Esophagus muscularis mucosa (tissue), 4 donors: ENCODE measurements at regions not wholly inside any gene's neighbourhood (a gene's known extent, or its start where the extent isn't known, plus 50 kb on each side); places are given as distances from the start of the nearest gene placed in this dataset.
"Not testable (repeated sequence)": the region's sequence is repeated elsewhere in the genome, so short reads cannot be mapped to it uniquely, and the experiment has no call there.

ENCODE experiments used
- DNase-seq: peaks from one replicate; pipeline ENCODE4 v3.0.0-alpha.2; 2017; ENCODE audit errors: extremely low spot score
- H3K27ac ChIP-seq, 4 donors: fragments of 200-600 bp; sonication (generic); replicated peaks in 1 of 4; 1 replicate in 3 of 4; 2 replicates in 1 of 4; pipeline ENCODE4 v1.5.1; 2016 to 2019; ENCODE audit warnings: mild to moderate bottlenecking in 1 of 4
- H3K27me3 ChIP-seq, 4 donors: fragments of 200-600 bp; sonication (generic); one replicate each; pipeline versions ENCODE4 v1.5.1 to v1.6.0; 2016 to 2019
- H3K36me3 ChIP-seq, 4 donors: fragments of 200-600 bp; sonication (generic); one replicate each; pipeline ENCODE4 v1.5.1; 2016 to 2019
- H3K4me1 ChIP-seq, 4 donors: fragments of 200-600 bp; sonication (generic); one replicate each; pipeline ENCODE4 v1.5.1; 2016 to 2019
- H3K4me3 ChIP-seq, 4 donors: fragments of 200-600 bp; sonication (generic); 1 replicate in 2 of 4; 2 replicates in 2 of 4; pipeline ENCODE4 v1.5.1; 2016 to 2019; ENCODE audit warnings: mild to moderate bottlenecking in 4 of 4, moderate library complexity in 1 of 4
- H3K9me3 ChIP-seq, 4 donors: fragments of 200-600 bp; sonication (generic); 1 replicate in 3 of 4; 2 replicates in 1 of 4; pipeline ENCODE4 v1.5.1; 2016 to 2019
- EP300 ChIP-seq: sonication (generic); formaldehyde crosslinking; IDR thresholded peaks from one replicate; pipeline ENCODE4 v1.6.1; 2017; ENCODE audit warnings: antibody characterized with exemption
- POLR2A ChIP-seq: fragments of 450-650 bp; IDR thresholded peaks from one replicate; pipeline ENCODE4 v1.6.1; 2017; ENCODE audit warnings: antibody characterized with exemption, moderate library complexity, mild to moderate bottlenecking, low read depth
- POLR2AphosphoS5 ChIP-seq, 2 donors: sonication (generic); formaldehyde crosslinking; IDR thresholded peaks; one replicate each; pipeline ENCODE4 v1.6.1; 2017; ENCODE audit warnings: antibody characterized with exemption in 2 of 2
- WGBS: methylation state at CpG from one replicate; pipeline ENCODE4 v1.1.5; 2018; 5-methylcytosine and 5-hydroxymethylcytosine counted together
- intact Hi-C: fragments of 100-400 bp; cut with DNase I; formaldehyde crosslinking; loops from one replicate; pipeline ENCODE4 v1.15.1; 2023
- TF ChIP-seq, protein P1 (sequence below), 3 experiments: fragments of 200-600 bp in 2 of 3; fragments of 450-650 bp in 1 of 3; sonication (generic) in 2 of 3; IDR thresholded peaks; one replicate each; pipeline ENCODE4 v1.5.1; 2017 to 2019; ENCODE audit warnings: antibody characterized with exemption in 3 of 3, mild to moderate bottlenecking in 2 of 3, moderate library complexity in 1 of 3

DNA sequence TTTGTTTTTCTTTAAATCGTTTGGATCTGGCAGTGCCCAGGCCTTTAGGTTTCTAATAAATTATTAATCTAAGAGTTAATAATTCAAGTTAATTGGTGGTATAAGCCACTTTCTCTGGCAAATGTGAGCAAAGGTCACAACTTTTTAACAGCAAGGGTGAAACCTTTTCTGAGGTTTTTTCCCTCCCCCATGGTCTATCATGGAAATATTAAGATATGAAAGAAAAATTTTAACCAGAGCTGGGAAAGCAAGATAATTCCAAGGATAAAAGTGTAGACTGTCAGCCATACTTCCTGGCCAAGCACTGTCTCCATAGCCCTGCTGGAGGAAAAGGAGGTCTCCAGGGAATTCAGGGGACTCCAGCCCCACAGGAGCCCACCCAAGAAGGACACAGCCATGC is 341.2 kb downstream of the SETD4 start:
- Histone ChIP-seq H3K36me3 (no peaks in the 10 kb centered on the region), H3K27me3 (peaks cover 0 to 3% (median 0%) of the 10 kb centered on the region in 4 donors), H3K4me3 (no peak overlapping the region), H3K9me3 (no peaks in the 10 kb centered on the region), H3K27ac (no peak overlapping the region), H3K4me1 (no peaks in the 10 kb centered on the region)
- TF ChIP-seq, protein P1, sequence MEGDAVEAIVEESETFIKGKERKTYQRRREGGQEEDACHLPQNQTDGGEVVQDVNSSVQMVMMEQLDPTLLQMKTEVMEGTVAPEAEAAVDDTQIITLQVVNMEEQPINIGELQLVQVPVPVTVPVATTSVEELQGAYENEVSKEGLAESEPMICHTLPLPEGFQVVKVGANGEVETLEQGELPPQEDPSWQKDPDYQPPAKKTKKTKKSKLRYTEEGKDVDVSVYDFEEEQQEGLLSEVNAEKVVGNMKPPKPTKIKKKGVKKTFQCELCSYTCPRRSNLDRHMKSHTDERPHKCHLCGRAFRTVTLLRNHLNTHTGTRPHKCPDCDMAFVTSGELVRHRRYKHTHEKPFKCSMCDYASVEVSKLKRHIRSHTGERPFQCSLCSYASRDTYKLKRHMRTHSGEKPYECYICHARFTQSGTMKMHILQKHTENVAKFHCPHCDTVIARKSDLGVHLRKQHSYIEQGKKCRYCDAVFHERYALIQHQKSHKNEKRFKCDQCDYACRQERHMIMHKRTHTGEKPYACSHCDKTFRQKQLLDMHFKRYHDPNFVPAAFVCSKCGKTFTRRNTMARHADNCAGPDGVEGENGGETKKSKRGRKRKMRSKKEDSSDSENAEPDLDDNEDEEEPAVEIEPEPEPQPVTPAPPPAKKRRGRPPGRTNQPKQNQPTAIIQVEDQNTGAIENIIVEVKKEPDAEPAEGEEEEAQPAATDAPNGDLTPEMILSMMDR (IDR thresholded peaks at IDR 0.05) = no peak
- TF ChIP-seq POLR2A (no peak), POLR2AphosphoS5 (IDR thresholded peaks at IDR 0.05) (no peak), EP300 (no peak)
- no peak for DNase-seq
- 86% methylated on average over 1 of the region's 1 CpG for WGBS
- intact Hi-C loops = no loop called here

GRCh38 chr21:35716876-35717565 is 343.3 kb downstream of the SETD4 start:
- TF ChIP-seq POLR2AphosphoS5 (IDR thresholded peaks at IDR 0.05) (no peak), EP300 (no peak), POLR2A (no peak)
- TF ChIP-seq, protein P1 (IDR thresholded peaks at IDR 0.05) = no peak
- H3K36me3 ChIP-seq = no peaks in the 10 kb centered on the region
- whole genome bisulfite sequencing = 33% methylated on average over 2 of the region's 2 CpGs
- H3K9me3 ChIP-seq = no peaks in the 10 kb centered on the region
- no peaks in the 10 kb centered on the region for H3K4me1 ChIP-seq
- no peak overlapping the region for H3K27ac ChIP-seq
- no peak for DNase-seq
- H3K27me3 ChIP-seq = peaks cover 0 to 6% (median 0%) of the 10 kb centered on the region in 4 donors
- H3K4me3 ChIP-seq = no peak overlapping the region
- intact Hi-C loops = no loop called here

DNA sequence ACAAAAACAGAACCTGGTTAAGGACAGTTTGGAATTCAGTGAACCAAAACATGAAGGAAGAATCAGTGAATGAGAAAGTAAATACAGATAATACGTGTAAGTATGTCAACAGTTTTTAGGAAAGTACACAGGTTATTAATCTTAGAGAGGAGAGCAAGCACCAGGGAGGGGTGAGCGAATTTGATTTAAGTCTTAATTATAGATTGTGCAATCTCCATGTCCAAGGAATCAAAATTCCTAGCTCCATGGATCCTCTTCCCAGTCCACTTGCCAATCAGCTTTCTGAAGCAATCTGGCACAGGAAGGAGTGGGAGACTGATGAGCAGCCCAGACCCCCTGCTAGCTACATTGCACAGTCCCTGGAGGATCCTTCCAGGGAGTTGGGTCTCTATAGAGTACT is 346.4 kb downstream of the SETD4 start:
- Histone ChIP-seq H3K27ac (no peak overlapping the region), H3K4me3 (no peak overlapping the region), H3K9me3 (no peaks in the 10 kb centered on the region), H3K4me1 (no peaks in the 10 kb centered on the region), H3K36me3 (no peaks in the 10 kb centered on the region), H3K27me3 (peaks cover 0 to 6% (median 0%) of the 10 kb centered on the region in 4 donors)
- 84% methylated on average over 2 of the region's 2 CpGs for WGBS
- TF ChIP-seq EP300 (no peak), POLR2A (no peak)
- TF ChIP-seq, protein P1 (IDR thresholded peaks at IDR 0.05) = no peak
- intact Hi-C loops = no loop called here
- no peak for DNase-seq

DNA sequence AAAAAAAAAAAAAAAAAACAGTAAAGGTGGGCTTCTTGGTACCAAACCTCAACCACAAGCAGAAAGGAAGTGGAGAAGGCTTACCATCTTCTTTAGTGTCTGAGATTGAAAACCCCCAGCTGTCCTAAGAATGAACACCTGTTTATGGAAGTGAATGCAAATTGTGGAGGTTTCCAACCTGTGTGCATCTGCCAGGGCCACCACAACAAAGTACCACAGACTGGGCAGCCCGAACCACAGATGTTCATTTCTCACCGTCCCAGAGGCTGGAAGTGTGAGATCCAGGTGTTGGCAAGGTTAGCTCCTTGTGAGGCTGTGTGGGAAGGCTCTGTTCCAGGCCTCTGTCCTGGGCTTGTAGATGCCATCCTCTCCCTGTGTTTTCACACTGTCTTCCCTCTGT is 348.7 kb downstream of the SETD4 start:
- TF ChIP-seq EP300 (no peak), POLR2AphosphoS5 (IDR thresholded peaks at IDR 0.05) (no peak), POLR2A (no peak)
- TF ChIP-seq, protein P1 (IDR thresholded peaks at IDR 0.05) = no peak
- no peak for DNase-seq
- no peak overlapping the region for H3K27ac ChIP-seq
- H3K4me3 ChIP-seq = no peak overlapping the region
- peaks cover 0 to 6% (median 0%) of the 10 kb centered on the region in 4 donors for H3K27me3 ChIP-seq
- intact Hi-C loops = no loop called here
- no CpG with 5 or more reads among the region's 2 CpGs for WGBS
- H3K9me3 ChIP-seq = no peaks in the 10 kb centered on the region
- no peaks in the 10 kb centered on the region for H3K4me1 ChIP-seq
- no peaks in the 10 kb centered on the region for H3K36me3 ChIP-seq

DNA sequence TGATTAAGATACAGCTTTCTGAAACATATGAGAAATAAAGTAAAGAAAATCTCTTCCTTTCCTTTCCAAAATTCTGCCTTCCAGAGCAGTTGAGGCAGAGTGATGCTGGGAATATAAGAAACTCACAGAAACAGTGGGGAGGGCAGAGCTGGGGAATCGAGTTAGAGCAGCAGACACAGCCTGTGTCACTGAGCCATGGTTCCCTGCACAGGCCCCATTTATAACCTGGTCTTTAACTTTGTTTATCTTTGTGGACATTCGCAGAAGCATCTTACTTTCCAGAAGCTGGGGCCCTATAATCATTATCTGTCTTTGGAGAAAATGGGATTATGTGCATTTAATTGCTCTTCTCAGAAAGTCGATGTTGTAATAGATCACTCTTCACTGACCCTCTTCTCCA is 349.1 kb downstream of the SETD4 start:
- Histone ChIP-seq H3K9me3 (no peaks in the 10 kb centered on the region), H3K27ac (no peak overlapping the region), H3K4me1 (no peaks in the 10 kb centered on the region), H3K27me3 (peaks cover 0 to 6% (median 0%) of the 10 kb centered on the region in 4 donors), H3K4me3 (no peak overlapping the region), H3K36me3 (no peaks in the 10 kb centered on the region)
- 71% methylated on average over 3 of the region's 3 CpGs for WGBS
- TF ChIP-seq EP300 (no peak), POLR2A (no peak), POLR2AphosphoS5 (IDR thresholded peaks at IDR 0.05) (no peak)
- TF ChIP-seq, protein P1 (IDR thresholded peaks at IDR 0.05) = no peak
- intact Hi-C loops = no loop called here
- DNase-seq = no peak

- intact Hi-C loops, H3K4me3 ChIP-seq, H3K27me3 ChIP-seq, H3K27ac ChIP-seq, H3K4me1 ChIP-seq, H3K36me3 ChIP-seq, DNase-seq, H3K9me3 ChIP-seq: not testable (repeated sequence)
- 31% methylated on average over 3 of the region's 3 CpGs for WGBS
These were observed 350.3 kb downstream of the SETD4 start for GRCh38 chr21:35709990-35710389.
